Fibroblast of skin of left biceps (primary cell): ENCODE measurements at regions not wholly inside any gene's neighbourhood (a gene's known extent, or its start where the extent isn't known, plus 50 kb on each side); places are given as distances from the start of the nearest gene placed in this dataset.
"Not testable (repeated sequence)": the region's sequence is repeated elsewhere in the genome, so short reads cannot be mapped to it uniquely, and the experiment has no call there.

Experiments used
- DNase-seq, 2 experiments: peaks; one replicate each; pipeline ENCODE4 v3.0.0-alpha.2; 2013; ENCODE audit warnings: low read depth in 2 of 2

- DNase-seq: no peak
These were observed 890.2 kb upstream of the VRK2 start for GRCh38 chr2:57156231-57156924.

DNA sequence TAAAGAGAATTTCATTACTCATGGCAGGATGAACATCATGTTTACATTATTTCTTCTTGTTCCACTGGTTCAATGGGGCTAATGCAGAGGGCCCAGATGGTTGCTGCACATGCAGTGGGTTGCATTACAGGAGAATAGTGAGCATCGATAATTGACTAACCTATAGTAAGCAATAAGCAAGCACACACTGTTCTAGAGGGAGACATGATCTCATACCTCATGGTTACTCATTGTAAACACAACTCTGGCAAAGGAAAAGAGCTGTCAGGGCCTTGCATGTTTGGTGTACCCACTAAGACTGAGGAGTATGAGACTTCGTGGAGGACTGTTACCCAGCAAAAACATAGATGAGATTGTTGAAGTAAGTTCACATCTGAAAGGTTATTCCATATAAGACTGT lies 885.6 kb upstream of the VRK2 start:
- no peak for DNase-seq

GRCh38 chr2:57177176-57177575 lies 869.4 kb upstream of the VRK2 start:
- no peak for DNase-seq

- peak in 1 of 2 experiments; percentile 26 for DNase-seq
These were observed 866.5 kb upstream of the VRK2 start for GRCh38 chr2:57180042-57180567.

DNA sequence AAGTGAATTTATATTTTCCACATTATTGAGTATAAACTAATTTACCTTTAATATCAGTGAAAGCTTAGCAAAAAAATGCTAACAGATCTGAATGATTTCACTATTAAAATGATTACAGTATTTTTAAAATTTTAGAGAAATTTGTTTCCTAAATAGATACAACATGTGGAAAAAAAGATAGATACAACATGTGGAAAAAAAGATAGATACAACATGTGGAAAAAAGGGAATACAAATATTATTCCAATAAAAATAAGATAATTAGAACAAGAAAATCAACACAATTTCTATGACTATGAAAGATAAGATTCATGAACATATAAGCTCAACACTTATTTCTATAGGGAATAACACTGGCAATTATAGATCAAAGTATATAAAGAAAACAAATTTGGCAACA lies 865.9 kb upstream of the VRK2 start:
- DNase-seq: no peak

GRCh38 chr2:57181315-57182038 lies 865.1 kb upstream of the VRK2 start:
- DNase-seq: peak in 1 of 2 experiments; percentile 14

GRCh38 chr2:57182916-57183315 lies 863.7 kb upstream of the VRK2 start:
- peak in 1 of 2 experiments; percentile 14 for DNase-seq

- DNase-seq: no peak
These were observed 861.0 kb upstream of the VRK2 start for GRCh38 chr2:57185568-57185967.

GRCh38 chr2:57190007-57190406 lies 856.6 kb upstream of the VRK2 start:
- DNase-seq: no peak

DNA sequence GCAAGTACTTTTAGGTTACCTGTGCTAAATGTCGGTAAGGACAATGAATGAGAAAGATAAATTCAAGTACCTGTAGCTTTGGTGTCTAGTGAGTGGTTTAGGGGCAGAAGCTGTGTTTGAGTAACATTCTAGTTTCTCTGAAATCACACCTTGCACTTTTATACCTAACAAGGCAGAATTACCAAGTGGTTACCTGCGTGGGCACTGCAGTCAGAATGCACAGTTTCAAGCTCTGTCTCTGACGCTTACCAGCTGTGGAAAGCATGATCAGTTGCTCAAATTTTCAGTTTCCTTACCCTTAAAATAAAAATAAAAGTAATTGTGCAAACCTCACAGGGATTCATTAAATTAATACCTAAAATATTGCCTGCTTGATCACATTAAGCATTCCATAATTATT lies 846.9 kb upstream of the VRK2 start:
- DNase-seq: no peak

- no peak for DNase-seq
These were observed 842.2 kb upstream of the VRK2 start for GRCh38 chr2:57204364-57204763.

DNA sequence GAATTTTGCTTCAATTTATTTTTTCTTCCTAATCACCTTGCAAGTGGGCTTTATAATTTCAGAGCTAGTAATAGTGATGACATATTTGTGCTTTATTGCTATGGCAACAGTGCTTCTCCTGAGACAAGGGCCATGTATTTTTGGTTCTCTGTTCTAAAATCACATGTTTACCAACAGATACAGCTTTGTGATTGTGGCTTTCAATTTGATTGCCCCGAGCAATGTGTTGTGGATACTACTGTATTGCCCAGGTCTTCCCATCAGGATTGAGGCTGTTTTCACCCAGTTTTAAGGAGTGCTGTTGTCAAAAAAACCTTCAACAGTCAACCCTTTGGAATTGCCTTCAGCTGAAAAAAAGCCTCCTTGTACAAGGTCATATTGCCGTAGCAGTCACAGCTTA lies 841.4 kb upstream of the VRK2 start:
- DNase-seq: no peak

- DNase-seq: no peak
These were observed 839.4 kb upstream of the VRK2 start for GRCh38 chr2:57207191-57207590.

GRCh38 chr2:57209799-57210198 lies 836.8 kb upstream of the VRK2 start:
- DNase-seq: no peak

DNA sequence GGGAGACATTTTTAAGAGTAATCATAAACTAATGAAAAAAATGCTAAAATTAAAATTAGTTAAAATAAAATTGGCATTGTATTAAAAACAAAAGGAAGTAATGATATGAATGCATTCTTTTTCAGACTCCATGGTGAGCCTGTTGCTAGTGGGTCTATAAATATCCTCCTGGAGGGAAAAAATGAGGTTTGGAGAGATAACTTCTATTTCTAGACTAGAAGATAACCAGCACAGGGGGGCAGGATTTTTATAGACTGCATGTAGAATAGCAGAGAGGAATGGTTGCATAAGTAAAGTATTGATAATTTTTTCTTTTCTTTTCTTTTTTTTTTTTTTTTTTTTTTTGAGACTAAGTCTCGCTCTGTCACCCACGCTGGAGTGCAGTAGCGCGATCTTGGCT lies 835.8 kb upstream of the VRK2 start:
- no peak for DNase-seq

- no peak for DNase-seq
These were observed 829.6 kb upstream of the VRK2 start for GRCh38 chr2:57217013-57217412.

GRCh38 chr2:57218206-57218605 lies 828.4 kb upstream of the VRK2 start:
- DNase-seq: no peak

DNA sequence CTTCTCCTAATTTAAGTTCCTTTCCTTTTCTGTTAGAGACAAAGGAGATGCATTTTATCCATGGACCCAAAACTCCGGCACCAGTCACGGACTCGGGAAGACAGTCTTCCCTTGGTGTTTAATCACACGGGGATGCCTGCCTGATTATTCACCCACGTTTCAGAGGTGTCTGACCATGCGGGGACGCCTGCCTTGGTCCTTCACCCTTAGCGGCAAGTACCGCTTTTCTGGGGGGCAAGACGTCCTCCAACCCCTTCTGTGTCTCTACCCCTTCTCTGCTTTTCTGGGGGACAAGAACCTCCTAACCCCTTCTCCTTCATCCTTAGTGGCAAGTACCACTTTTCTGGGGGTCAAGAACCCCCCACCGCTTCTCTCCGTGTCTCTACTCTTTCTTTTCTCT lies 816.9 kb upstream of the VRK2 start:
- not testable (repeated sequence) for DNase-seq

DNA sequence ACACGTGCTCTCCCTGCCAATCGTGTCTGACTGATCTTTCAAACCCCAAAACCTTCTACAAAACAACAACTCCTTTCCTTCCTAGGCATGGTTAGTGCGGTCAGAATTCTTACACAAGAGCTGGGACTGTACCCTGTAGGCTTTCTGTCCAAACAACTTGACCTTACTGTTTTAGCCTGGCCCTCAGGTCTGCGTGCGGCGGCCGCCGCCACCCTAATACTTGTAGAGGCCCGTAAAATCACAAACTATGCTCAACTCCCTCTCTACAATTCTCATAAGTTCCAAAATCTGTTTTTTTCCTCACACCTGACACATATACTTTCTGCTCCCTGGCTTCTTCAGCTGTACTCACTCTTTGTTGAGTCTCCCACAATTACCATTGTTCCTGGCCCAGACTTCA lies 814.3 kb upstream of the VRK2 start:
- DNase-seq: not testable (repeated sequence)

GRCh38 chr2:57251495-57251894 lies 795.1 kb upstream of the VRK2 start:
- not testable (repeated sequence) for DNase-seq

DNA sequence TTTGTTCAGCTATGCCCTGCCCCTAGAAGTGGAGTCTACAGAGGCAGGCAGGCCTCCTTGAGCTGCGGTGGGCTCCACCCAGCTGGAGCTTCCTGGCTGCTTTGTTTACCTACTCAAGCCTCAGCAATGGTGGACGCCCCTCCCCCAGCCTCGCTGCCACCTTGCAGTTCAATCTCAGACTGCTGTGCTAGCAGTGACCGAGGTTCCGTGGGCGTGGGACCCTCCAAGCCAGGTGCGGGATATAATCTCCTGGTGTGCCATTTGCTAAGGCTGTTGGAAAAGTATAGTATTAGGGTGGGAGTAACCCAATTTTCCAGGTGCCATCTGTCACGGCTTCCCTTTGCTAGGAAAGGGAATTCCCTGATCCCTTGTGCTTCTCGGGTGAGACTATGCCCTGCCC lies 770.2 kb upstream of the VRK2 start:
- not testable (repeated sequence) for DNase-seq

GRCh38 chr2:57278451-57278850 lies 768.2 kb upstream of the VRK2 start:
- no peak for DNase-seq

- no peak for DNase-seq
These were observed 755.4 kb upstream of the VRK2 start for GRCh38 chr2:57291209-57291608.
